HepG2 (cell line): ENCODE measurements at regions not wholly inside any gene's neighbourhood (a gene's known extent, or its start where the extent isn't known, plus 50 kb on each side); places are given as distances from the start of the nearest gene placed in this dataset.

Source experiments
- ATAC-seq: fragments of 200-7000 bp; cut with Tn5 transposase; 3 replicates; pipeline ENCODE4 v1.9.1; 2020; ENCODE audit warnings: mild to moderate bottlenecking, moderate library complexity
- BruUV-seq: library from RNA; stranded (reverse); fragments of 400-500 nt; replicated peaks from 2 replicates; lab custom pipeline; 2021; lab: Mats Ljungman, UMichigan
- CTCF ChIA-PET: fragments of 300-600 bp; formaldehyde crosslinking; extraction: SDS; loops from one replicate; lab custom pipeline; 2021; ENCODE audit warnings: low total read pairs, inconsistent platforms, low intra/inter-chr PET ratio; lab: Yijun Ruan, JAX
- POLR2A ChIA-PET: fragments of 350-600 bp; sonication (Branson Sonifier 250); formaldehyde crosslinking; loops from one replicate; lab custom pipeline; 2020; ENCODE audit warnings: antibody characterized with exemption, inconsistent platforms; lab: Yijun Ruan, JAX
- DNase-seq: peaks from one replicate; pipeline ENCODE4 v3.0.0-alpha.2; 2015; ENCODE audit warnings: low spot score
- FAIRE-seq: peaks from 3 replicates; lab custom pipeline; 2011; peaks lifted over from hg19 to GRCh38; lab: Jason Lieb, UNC
- H2AFZ ChIP-seq: one replicate; pipeline ENCODE4 v1.6.1; 2011; ENCODE audit warnings: low read length, inconsistent platforms
- H3K27ac ChIP-seq: fragments of 300-600 bp; 3 replicates; pipeline ENCODE4 v1.8.0; 2011; ENCODE audit warnings: mixed run types, mild to moderate bottlenecking, mixed read lengths, low read length, inconsistent platforms; ENCODE audit not compliant: insufficient read depth; ENCODE audit errors: extremely low read length
- H3K27me3 ChIP-seq, 2 experiments: fragments of 200-600 bp in 1 of 2; 2 replicates in 1 of 2; 3 replicates in 1 of 2; pipeline versions ENCODE4 v1.6.0 to v1.8.0; 2011; ENCODE audit warnings: low read length in 2 of 2, mild to moderate bottlenecking in 2 of 2, moderate library complexity in 2 of 2, inconsistent platforms in 1 of 2; ENCODE audit not compliant: insufficient read depth in 2 of 2, control insufficient read depth in 1 of 2
- H3K36me3 ChIP-seq, 2 experiments: fragments of 200-600 bp in 1 of 2; replicated peaks in 1 of 2; 2 replicates in 1 of 2; 3 replicates in 1 of 2; pipeline versions ENCODE4 v1.5.1 to v1.8.0; 2011; ENCODE audit warnings: low read length in 2 of 2, inconsistent platforms in 1 of 2; ENCODE audit not compliant: insufficient read depth in 2 of 2, control insufficient read depth in 1 of 2
- H3K4me1 ChIP-seq: 2 replicates; pipeline ENCODE4 v1.5.1; 2012; ENCODE audit warnings: low read length, inconsistent platforms; ENCODE audit not compliant: insufficient read depth
- H3K4me2 ChIP-seq: 2 replicates; pipeline ENCODE4 v1.6.0; 2011; ENCODE audit warnings: low read depth, low read length, inconsistent platforms
- H3K4me3 ChIP-seq, 3 experiments: fragments of 200-600 bp in 1 of 3; sonication (generic), shearing (Covaris generic) in 1 of 3; replicated peaks in 1 of 3; 2 replicates each; pipeline ENCODE4 v1.5.1; 2011 to 2016; ENCODE audit warnings: low read length in 3 of 3, inconsistent platforms in 2 of 3, low read depth in 2 of 3, mild to moderate bottlenecking in 2 of 3, control low read depth in 1 of 3, mixed read lengths in 1 of 3; ENCODE audit not compliant: insufficient read depth in 1 of 3
- H3K79me2 ChIP-seq: one replicate; pipeline ENCODE4 v1.6.1; 2011; ENCODE audit warnings: low read length, inconsistent platforms; ENCODE audit not compliant: insufficient read depth
- H3K9ac ChIP-seq: 2 replicates; pipeline ENCODE4 v1.6.0; 2011; ENCODE audit warnings: mild to moderate bottlenecking, low read depth, low read length, inconsistent platforms; ENCODE audit not compliant: insufficient read depth
- H3K9me3 ChIP-seq: 2 replicates; pipeline ENCODE4 v1.5.1; 2012; ENCODE audit warnings: mild to moderate bottlenecking, low read length
- H4K20me1 ChIP-seq: 2 replicates; pipeline ENCODE4 v1.6.0; 2011; ENCODE audit warnings: inconsistent platforms, mild to moderate bottlenecking, low read length, moderate library complexity; ENCODE audit not compliant: insufficient read depth
- ATAD3A ChIP-seq: sonication (generic); formaldehyde crosslinking; IDR thresholded peaks from 2 replicates; pipeline ENCODE4 v1.4.0; 2020; ENCODE audit warnings: missing genetic modification reagents
- FOXC1 ChIP-seq: sonication (generic); formaldehyde crosslinking; IDR thresholded peaks from 2 replicates; pipeline ENCODE4 v1.8.0; 2022; ENCODE audit warnings: mild to moderate bottlenecking, missing genetic modification reagents, borderline replicate concordance
- GABPA ChIP-seq, 2 experiments: IDR thresholded peaks; 2 replicates each; pipeline ENCODE4 v1.6.1; 2011 to 2016; ENCODE audit warnings: low read depth in 2 of 2, low read length in 1 of 2, missing biosample characterization in 1 of 2, missing genetic modification characterization in 1 of 2
- KLF16 ChIP-seq, 2 experiments: sonication (generic) in 1 of 2; formaldehyde crosslinking in 1 of 2; IDR thresholded peaks; 2 replicates each; pipeline versions ENCODE4 v1.6.1 to v1.8.0; 2016 to 2023; ENCODE audit warnings: missing genetic modification reagents in 2 of 2, missing compliant biosample characterization in 1 of 2
- KMT2B ChIP-seq: IDR thresholded peaks from 2 replicates; pipeline ENCODE4 v1.6.1; 2016; ENCODE audit warnings: missing genetic modification reagents, missing compliant biosample characterization
- MAFF ChIP-seq: IDR thresholded peaks from 2 replicates; pipeline ENCODE4 v1.6.1; 2011; ENCODE audit warnings: low read depth, low read length, improper control_type of control experiment
- MAFK ChIP-seq, 2 experiments: IDR thresholded peaks in 1 of 2; conservative IDR thresholded peaks in 1 of 2; 2 replicates each; pipeline ENCODE4 v1.6.1; 2011; ENCODE audit warnings: improper control_type of control experiment in 2 of 2, low read length in 2 of 2
- SIN3A ChIP-seq: IDR thresholded peaks from 2 replicates; pipeline ENCODE4 v1.6.1; 2011; ENCODE audit warnings: low read depth, mild to moderate bottlenecking, control low read depth, low read length, borderline replicate concordance
- ZIK1 ChIP-seq: sonication (generic); formaldehyde crosslinking; IDR thresholded peaks from 2 replicates; pipeline ENCODE4 v1.5.0; 2020; ENCODE audit warnings: mild to moderate bottlenecking, low read depth, missing genetic modification reagents, borderline replicate concordance
- ZNF253 ChIP-seq: sonication (generic); formaldehyde crosslinking; IDR thresholded peaks from 2 replicates; pipeline ENCODE4 v1.8.0; 2022; ENCODE audit warnings: mild to moderate bottlenecking, missing genetic modification reagents, borderline replicate concordance
- ZNF484 ChIP-seq: sonication (generic); formaldehyde crosslinking; IDR thresholded peaks from 2 replicates; pipeline ENCODE4 v1.5.1; 2020; ENCODE audit warnings: mild to moderate bottlenecking, low read depth, missing genetic modification reagents, borderline replicate concordance
- WGBS: methylation state at CpG from one replicate; pipeline ENCODE4 v1.1.6; 2017; ENCODE audit warnings: low lambda C conversion rate; 5-methylcytosine and 5-hydroxymethylcytosine counted together
- in situ Hi-C: cut with HindIII; loops from 2 replicates; pipeline ENCODE4 v1.10.0; 2017; ENCODE audit warnings: low pct_unique_long_range_greater_than_20kb; ENCODE audit not compliant: extremely low pct_ligation_motif_present
- intact Hi-C: fragments of 100-400 bp; cut with micrococcal nuclease; formaldehyde crosslinking; loops from one replicate; pipeline ENCODE4 v1.10.0; 2022; ENCODE audit not compliant: unreplicated experiment
- TF ChIP-seq, protein P1 (sequence below): sonication (generic); formaldehyde crosslinking; IDR thresholded peaks from 2 replicates; pipeline ENCODE4 v1.8.1; 2022; ENCODE audit warnings: mild to moderate bottlenecking, missing genetic modification reagents
- TF ChIP-seq, protein P2 (sequence below): sonication (generic); formaldehyde crosslinking; conservative IDR thresholded peaks from 2 replicates; pipeline ENCODE4 v1.4.0; 2020; ENCODE audit warnings: mild to moderate bottlenecking, missing genetic modification reagents, moderate library complexity

DNA sequence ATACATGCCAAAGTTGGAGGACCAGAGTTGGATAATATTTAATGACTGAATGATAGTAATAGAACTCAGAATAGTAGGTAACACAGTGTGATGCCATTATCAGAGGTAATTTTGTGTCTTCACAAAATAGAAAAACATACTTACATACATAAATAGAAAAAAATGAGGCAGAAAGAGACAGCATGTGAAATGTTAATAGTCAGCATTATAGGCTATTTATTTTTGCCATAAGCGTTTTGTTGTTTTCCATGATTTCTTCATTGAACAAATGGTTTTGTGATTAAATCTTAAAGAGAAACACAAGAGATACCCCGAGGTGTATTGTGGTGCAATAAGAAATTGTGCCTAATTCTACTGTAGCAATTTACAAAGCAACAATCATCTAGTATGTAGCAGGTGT, 626.3 kb downstream of the KCNJ2 start:
- H3K36me3 ChIP-seq, result no peaks in the 10 kb centered on the region
- POLR2A ChIA-PET, result no interaction called here
- H3K4me2 ChIP-seq, result no peak overlapping the region
- H3K9me3 ChIP-seq, result peaks cover 45% of the 10 kb centered on the region
- no peak overlapping the region for H3K27ac ChIP-seq
- H3K4me3 ChIP-seq, result no peak overlapping the region
- no peak for FAIRE-seq
- CTCF ChIA-PET, result no interaction called here
- H3K27me3 ChIP-seq, result no peaks in the 10 kb centered on the region
- intact Hi-C loops, result no loop called here
- H2AFZ ChIP-seq, result no peak overlapping the region
- 0% methylated on average over 2 of the region's 2 CpGs for WGBS
- H4K20me1 ChIP-seq, result no peaks in the 10 kb centered on the region
- no TSS peak for BruUV-seq
- no peak for DNase-seq
- ATAC-seq, result no peak
- in situ Hi-C loops, result no loop called here
- H3K79me2 ChIP-seq, result no peaks in the 10 kb centered on the region
- no peak overlapping the region for H3K9ac ChIP-seq
- no peaks in the 10 kb centered on the region for H3K4me1 ChIP-seq
- TF ChIP-seq, protein P1, sequence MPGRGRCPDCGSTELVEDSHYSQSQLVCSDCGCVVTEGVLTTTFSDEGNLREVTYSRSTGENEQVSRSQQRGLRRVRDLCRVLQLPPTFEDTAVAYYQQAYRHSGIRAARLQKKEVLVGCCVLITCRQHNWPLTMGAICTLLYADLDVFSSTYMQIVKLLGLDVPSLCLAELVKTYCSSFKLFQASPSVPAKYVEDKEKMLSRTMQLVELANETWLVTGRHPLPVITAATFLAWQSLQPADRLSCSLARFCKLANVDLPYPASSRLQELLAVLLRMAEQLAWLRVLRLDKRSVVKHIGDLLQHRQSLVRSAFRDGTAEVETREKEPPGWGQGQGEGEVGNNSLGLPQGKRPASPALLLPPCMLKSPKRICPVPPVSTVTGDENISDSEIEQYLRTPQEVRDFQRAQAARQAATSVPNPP (CRISPR knock-in tag), result no peak
- TF ChIP-seq MAFK (conservative IDR thresholded peaks at IDR 0.05 in 1 of 2, IDR thresholded peaks at IDR 0.05 in 1 of 2; ENCODE audit: low read length in 2 of 2) (peak; percentile 77 to 81), MAFF (peak; percentile 73), KMT2B (CRISPR knock-in tag) (no peak)

DNA sequence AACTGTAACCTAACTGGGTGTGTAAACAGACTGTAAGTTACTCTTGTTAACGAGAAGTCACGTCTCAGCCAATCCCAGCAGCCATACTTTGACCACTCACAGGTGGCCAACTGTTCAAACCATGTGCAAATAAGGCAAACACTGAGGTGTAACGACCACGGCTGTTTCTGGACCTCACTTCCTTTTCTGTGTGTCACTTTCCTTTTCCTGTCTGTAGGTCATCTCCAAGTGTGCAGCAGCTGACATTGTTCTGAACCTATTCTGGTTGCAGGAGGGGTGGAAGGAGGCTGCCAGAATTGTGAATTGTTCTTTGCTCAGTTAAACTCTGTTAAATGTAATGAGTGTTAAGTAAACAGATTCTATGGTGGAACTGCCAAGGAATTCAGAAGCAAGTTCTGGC, 627.4 kb downstream of the KCNJ2 start:
- Histone ChIP-seq H3K4me3 (no peak overlapping the region), H3K9ac (no peak overlapping the region), H3K27ac (no peak overlapping the region), H3K27me3 (no peaks in the 10 kb centered on the region), H4K20me1 (no peaks in the 10 kb centered on the region), H3K9me3 (peaks cover 42% of the 10 kb centered on the region), H2AFZ (no peak overlapping the region), H3K4me2 (no peak overlapping the region), H3K36me3 (no peaks in the 10 kb centered on the region), H3K79me2 (no peaks in the 10 kb centered on the region), H3K4me1 (no peaks in the 10 kb centered on the region)
- intact Hi-C loops (no loop called here), in situ Hi-C loops (no loop called here)
- DNase-seq (no peak), FAIRE-seq (no peak), ATAC-seq (no peak)
- WGBS, result 3% methylated on average over 4 of the region's 4 CpGs
- POLR2A ChIA-PET, result no interaction called here
- no TSS peak for BruUV-seq
- CTCF ChIA-PET, result no interaction called here
- TF ChIP-seq FOXC1 (CRISPR knock-in tag), result no peak
- TF ChIP-seq ZNF253, result no peak
- TF ChIP-seq ATAD3A (CRISPR knock-in tag), result no peak
- no peak for TF ChIP-seq GABPA (IDR thresholded peaks at IDR 0.05; ENCODE audit: low read depth, low read length)
- peak; percentile 53 for TF ChIP-seq GABPA (CRISPR knock-in tag; IDR thresholded peaks at IDR 0.05; ENCODE audit: low read depth)
- TF ChIP-seq SIN3A, result no peak
- TF ChIP-seq KLF16 (CRISPR knock-in tag; IDR thresholded peaks at IDR 0.05), result no peak
- no peak for TF ChIP-seq ZIK1 (CRISPR knock-in tag)
- TF ChIP-seq, protein P2, sequence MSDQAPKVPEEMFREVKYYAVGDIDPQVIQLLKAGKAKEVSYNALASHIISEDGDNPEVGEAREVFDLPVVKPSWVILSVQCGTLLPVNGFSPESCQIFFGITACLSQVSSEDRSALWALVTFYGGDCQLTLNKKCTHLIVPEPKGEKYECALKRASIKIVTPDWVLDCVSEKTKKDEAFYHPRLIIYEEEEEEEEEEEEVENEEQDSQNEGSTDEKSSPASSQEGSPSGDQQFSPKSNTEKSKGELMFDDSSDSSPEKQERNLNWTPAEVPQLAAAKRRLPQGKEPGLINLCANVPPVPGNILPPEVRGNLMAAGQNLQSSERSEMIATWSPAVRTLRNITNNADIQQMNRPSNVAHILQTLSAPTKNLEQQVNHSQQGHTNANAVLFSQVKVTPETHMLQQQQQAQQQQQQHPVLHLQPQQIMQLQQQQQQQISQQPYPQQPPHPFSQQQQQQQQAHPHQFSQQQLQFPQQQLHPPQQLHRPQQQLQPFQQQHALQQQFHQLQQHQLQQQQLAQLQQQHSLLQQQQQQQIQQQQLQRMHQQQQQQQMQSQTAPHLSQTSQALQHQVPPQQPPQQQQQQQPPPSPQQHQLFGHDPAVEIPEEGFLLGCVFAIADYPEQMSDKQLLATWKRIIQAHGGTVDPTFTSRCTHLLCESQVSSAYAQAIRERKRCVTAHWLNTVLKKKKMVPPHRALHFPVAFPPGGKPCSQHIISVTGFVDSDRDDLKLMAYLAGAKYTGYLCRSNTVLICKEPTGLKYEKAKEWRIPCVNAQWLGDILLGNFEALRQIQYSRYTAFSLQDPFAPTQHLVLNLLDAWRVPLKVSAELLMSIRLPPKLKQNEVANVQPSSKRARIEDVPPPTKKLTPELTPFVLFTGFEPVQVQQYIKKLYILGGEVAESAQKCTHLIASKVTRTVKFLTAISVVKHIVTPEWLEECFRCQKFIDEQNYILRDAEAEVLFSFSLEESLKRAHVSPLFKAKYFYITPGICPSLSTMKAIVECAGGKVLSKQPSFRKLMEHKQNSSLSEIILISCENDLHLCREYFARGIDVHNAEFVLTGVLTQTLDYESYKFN (CRISPR knock-in tag), result no peak
- TF ChIP-seq ZNF484, result no peak
